Fibroblast of villous mesenchyme (primary cell): ENCODE measurements at regions not wholly inside any gene's neighbourhood (a gene's known extent, or its start where the extent isn't known, plus 50 kb on each side); places are given as distances from the start of the nearest gene placed in this dataset.

Experiments
- DNase-seq: peaks from one replicate; pipeline ENCODE4 v3.0.0-alpha.2; 2010; ENCODE audit warnings: low read depth
- H3K4me3 ChIP-seq: 2 replicates; pipeline ENCODE4 v1.5.1; 2011; ENCODE audit warnings: low read depth, mild to moderate bottlenecking, low read length
- TF ChIP-seq, protein P1 (sequence below): IDR thresholded peaks from 2 replicates; pipeline ENCODE4 v1.5.1; 2012; ENCODE audit warnings: low read depth, mild to moderate bottlenecking, low read length; ENCODE audit not compliant: insufficient read depth

GRCh38 chr3:115533218-115533617 is 90.1 kb upstream of the GAP43 start:
- DNase-seq, result no peak
- TF ChIP-seq, protein P1, sequence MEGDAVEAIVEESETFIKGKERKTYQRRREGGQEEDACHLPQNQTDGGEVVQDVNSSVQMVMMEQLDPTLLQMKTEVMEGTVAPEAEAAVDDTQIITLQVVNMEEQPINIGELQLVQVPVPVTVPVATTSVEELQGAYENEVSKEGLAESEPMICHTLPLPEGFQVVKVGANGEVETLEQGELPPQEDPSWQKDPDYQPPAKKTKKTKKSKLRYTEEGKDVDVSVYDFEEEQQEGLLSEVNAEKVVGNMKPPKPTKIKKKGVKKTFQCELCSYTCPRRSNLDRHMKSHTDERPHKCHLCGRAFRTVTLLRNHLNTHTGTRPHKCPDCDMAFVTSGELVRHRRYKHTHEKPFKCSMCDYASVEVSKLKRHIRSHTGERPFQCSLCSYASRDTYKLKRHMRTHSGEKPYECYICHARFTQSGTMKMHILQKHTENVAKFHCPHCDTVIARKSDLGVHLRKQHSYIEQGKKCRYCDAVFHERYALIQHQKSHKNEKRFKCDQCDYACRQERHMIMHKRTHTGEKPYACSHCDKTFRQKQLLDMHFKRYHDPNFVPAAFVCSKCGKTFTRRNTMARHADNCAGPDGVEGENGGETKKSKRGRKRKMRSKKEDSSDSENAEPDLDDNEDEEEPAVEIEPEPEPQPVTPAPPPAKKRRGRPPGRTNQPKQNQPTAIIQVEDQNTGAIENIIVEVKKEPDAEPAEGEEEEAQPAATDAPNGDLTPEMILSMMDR, result no peak
- no peak overlapping the region for H3K4me3 ChIP-seq

- TF ChIP-seq, protein P1, result no peak
- no peak for DNase-seq
- no peak overlapping the region for H3K4me3 ChIP-seq
Measured at GRCh38 chr3:115536171-115536570, 87.1 kb upstream of the GAP43 start.

- H3K4me3 ChIP-seq, result no peak overlapping the region
- no peak for DNase-seq
- TF ChIP-seq, protein P1, result no peak
Measured at GRCh38 chr3:115537669-115538068, 85.6 kb upstream of the GAP43 start.

GRCh38 chr3:115547207-115547606 is 76.1 kb upstream of the GAP43 start:
- H3K4me3 ChIP-seq, result no peak overlapping the region
- TF ChIP-seq, protein P1, result no peak
- no peak for DNase-seq

DNA sequence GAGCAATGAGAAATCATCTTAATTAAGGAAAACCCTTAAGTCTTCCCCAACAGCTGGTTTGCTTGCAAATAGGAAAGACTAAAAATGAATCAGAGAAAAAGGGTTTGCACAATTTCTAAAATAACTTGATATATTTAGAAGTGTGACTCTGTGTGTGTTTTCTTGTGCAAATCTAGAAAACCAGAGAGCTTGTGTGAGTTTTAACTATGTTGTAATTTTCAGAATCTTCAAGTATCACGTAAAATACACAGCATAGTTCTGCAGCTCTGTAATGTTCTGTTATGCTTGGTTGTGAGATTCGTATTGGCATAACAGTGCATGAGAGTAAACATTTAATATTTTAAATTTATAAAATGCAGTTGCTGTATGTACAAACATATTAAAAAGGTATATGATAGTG is 74.7 kb upstream of the GAP43 start:
- no peak for DNase-seq
- H3K4me3 ChIP-seq, result no peak overlapping the region
- TF ChIP-seq, protein P1, result no peak

DNA sequence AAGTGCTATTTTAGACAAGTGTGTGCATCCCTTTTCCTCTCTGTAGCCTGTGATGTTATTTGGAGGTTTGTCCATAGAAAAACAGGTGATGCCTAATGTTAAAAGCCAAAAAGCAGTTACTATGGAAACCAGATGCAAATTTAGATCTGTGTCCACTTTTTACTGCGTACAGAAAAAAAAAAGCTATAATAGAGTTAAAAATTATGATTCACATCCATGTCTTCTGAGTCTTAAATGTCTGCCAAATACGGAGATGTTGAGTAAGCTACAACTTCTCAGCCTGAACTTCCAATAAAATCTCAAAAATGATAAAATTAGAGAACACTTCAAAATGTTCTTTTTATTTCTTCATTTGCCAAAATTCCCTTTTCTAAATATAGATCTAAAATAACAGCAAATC is 74.2 kb upstream of the GAP43 start:
- no peak for DNase-seq
- TF ChIP-seq, protein P1, result no peak
- H3K4me3 ChIP-seq, result no peak overlapping the region

- DNase-seq, result peak; percentile 4
- TF ChIP-seq, protein P1, result no peak
- H3K4me3 ChIP-seq, result no peak overlapping the region
Measured at GRCh38 chr3:115550285-115550761, 73.0 kb upstream of the GAP43 start.
